Fibroblast of lung (primary cell): ENCODE measurements at regions not wholly inside any gene's neighbourhood (a gene's known extent, or its start where the extent isn't known, plus 50 kb on each side); places are given as distances from the start of the nearest gene placed in this dataset.

ENCODE experiments used
- EZH2 ChIP-seq: IDR thresholded peaks from 2 replicates; pipeline ENCODE4 v1.5.1; 2012; ENCODE audit warnings: low read length, control low read depth, mild to moderate bottlenecking; ENCODE audit errors: missing control alignments
- TF ChIP-seq, protein P1 (sequence below), 2 donors: IDR thresholded peaks in 1 of 2; conservative IDR thresholded peaks in 1 of 2; 1 replicate in 1 of 2; 2 replicates in 1 of 2; pipeline ENCODE4 v1.5.1; 2011 to 2012; ENCODE audit warnings: low read length in 2 of 2, control low read depth in 1 of 2, inconsistent platforms in 1 of 2, low read depth in 1 of 2, mild to moderate bottlenecking in 1 of 2

DNA sequence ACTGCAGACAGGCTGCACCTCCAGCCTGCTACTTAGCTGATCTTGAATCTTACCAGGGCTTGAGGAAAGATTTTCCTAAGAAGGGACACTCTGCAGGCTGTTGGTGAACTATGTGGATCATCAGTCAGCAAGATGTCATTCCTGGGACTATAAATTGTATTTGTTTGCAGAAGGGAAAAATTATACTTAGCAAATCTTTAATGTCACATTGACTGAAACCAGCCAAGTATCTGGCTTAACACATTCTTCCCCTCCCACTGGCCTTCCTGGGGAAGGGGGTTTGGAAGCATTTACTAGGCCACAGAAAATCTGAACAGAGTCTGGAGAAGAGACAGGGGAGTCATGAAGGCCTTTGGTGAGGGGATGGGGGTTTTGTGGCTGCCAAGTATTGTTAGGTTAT is 156.7 kb upstream of the EOLA2 start:
- TF ChIP-seq, protein P1, sequence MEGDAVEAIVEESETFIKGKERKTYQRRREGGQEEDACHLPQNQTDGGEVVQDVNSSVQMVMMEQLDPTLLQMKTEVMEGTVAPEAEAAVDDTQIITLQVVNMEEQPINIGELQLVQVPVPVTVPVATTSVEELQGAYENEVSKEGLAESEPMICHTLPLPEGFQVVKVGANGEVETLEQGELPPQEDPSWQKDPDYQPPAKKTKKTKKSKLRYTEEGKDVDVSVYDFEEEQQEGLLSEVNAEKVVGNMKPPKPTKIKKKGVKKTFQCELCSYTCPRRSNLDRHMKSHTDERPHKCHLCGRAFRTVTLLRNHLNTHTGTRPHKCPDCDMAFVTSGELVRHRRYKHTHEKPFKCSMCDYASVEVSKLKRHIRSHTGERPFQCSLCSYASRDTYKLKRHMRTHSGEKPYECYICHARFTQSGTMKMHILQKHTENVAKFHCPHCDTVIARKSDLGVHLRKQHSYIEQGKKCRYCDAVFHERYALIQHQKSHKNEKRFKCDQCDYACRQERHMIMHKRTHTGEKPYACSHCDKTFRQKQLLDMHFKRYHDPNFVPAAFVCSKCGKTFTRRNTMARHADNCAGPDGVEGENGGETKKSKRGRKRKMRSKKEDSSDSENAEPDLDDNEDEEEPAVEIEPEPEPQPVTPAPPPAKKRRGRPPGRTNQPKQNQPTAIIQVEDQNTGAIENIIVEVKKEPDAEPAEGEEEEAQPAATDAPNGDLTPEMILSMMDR (conservative IDR thresholded peaks at IDR 0.05 in 1 of 2, IDR thresholded peaks at IDR 0.05 in 1 of 2; ENCODE audit: low read depth in 1 of 2, low read length in 2 of 2), result no peak
- no peak for TF ChIP-seq EZH2
